ENCODE measurements at regions not wholly inside any gene's neighbourhood (a gene's known extent, or its start where the extent isn't known, plus 50 kb on each side); places are given as distances from the start of the nearest gene placed in this dataset.
"Not testable (repeated sequence)": the region's sequence is repeated elsewhere in the genome, so short reads cannot be mapped to it uniquely, and the experiment has no call there.

GRCh38 chr4:116342143-116342542, 743.2 kb downstream of the TRAM1L1 start:
- no peak for DNase-seq (ENCODE audit: low spot score)

- DNase-seq (ENCODE audit: low spot score): no peak
These were observed 752.9 kb downstream of the TRAM1L1 start for GRCh38 chr4:116332508-116332907.

- DNase-seq (ENCODE audit: low spot score): no peak
These were observed 757.0 kb downstream of the TRAM1L1 start for GRCh38 chr4:116328261-116328860.

- DNase-seq (ENCODE audit: low spot score): no peak
These were observed 761.8 kb downstream of the TRAM1L1 start for GRCh38 chr4:116323606-116324005.

GRCh38 chr4:116321471-116321870, 763.9 kb downstream of the TRAM1L1 start:
- DNase-seq (ENCODE audit: low spot score): no peak

- no peak for DNase-seq (ENCODE audit: low spot score)
These were observed 764.5 kb downstream of the TRAM1L1 start for GRCh38 chr4:116320859-116321258.

- no peak for DNase-seq (ENCODE audit: low spot score)
These were observed 781.6 kb downstream of the TRAM1L1 start for GRCh38 chr4:116303736-116304188.

GRCh38 chr4:116302990-116303735, 782.2 kb downstream of the TRAM1L1 start:
- DNase-seq (ENCODE audit: low spot score): no peak

GRCh38 chr4:116275006-116275405, 810.4 kb downstream of the TRAM1L1 start:
- no peak for DNase-seq (ENCODE audit: low spot score)

GRCh38 chr4:116272336-116272735, 813.0 kb downstream of the TRAM1L1 start:
- DNase-seq (ENCODE audit: low spot score): no peak

- DNase-seq (ENCODE audit: low spot score): not testable (repeated sequence)
These were observed 824.4 kb downstream of the TRAM1L1 start for GRCh38 chr4:116260931-116261330.

GRCh38 chr4:116244771-116245170, 840.6 kb downstream of the TRAM1L1 start:
- DNase-seq (ENCODE audit: low spot score): no peak

- DNase-seq (ENCODE audit: low spot score): no peak
These were observed 841.9 kb downstream of the TRAM1L1 start for GRCh38 chr4:116243431-116243830.

- DNase-seq (ENCODE audit: low spot score): no peak
These were observed 851.4 kb downstream of the TRAM1L1 start for GRCh38 chr4:116233971-116234370.

- DNase-seq (ENCODE audit: low spot score): not testable (repeated sequence)
These were observed 853.4 kb downstream of the TRAM1L1 start for GRCh38 chr4:116231999-116232398.

- DNase-seq (ENCODE audit: low spot score): no peak
These were observed 856.0 kb downstream of the TRAM1L1 start for GRCh38 chr4:116229420-116229819.

- DNase-seq (ENCODE audit: low spot score): no peak
These were observed 862.2 kb downstream of the TRAM1L1 start for GRCh38 chr4:116223040-116223732.

GRCh38 chr4:116217781-116218180, 867.6 kb downstream of the TRAM1L1 start:
- DNase-seq (ENCODE audit: low spot score): no peak

- no peak for DNase-seq (ENCODE audit: low spot score)
These were observed 869.8 kb downstream of the TRAM1L1 start for GRCh38 chr4:116215622-116216021.

GRCh38 chr4:116202524-116202923, 882.9 kb downstream of the TRAM1L1 start:
- DNase-seq (ENCODE audit: low spot score): no peak

- no peak for DNase-seq (ENCODE audit: low spot score)
These were observed 888.0 kb downstream of the TRAM1L1 start for GRCh38 chr4:116197317-116197809.

GRCh38 chr4:116183241-116183640, 902.1 kb downstream of the TRAM1L1 start:
- DNase-seq (ENCODE audit: low spot score): no peak
